ENCODE measurements at regions not wholly inside any gene's neighbourhood (a gene's known extent, or its start where the extent isn't known, plus 50 kb on each side); places are given as distances from the start of the nearest gene placed in this dataset.

- in situ Hi-C loops (cut with HindIII; ENCODE audit: low sequenced_read_pairs) = no loop called here
Measured at GRCh38 chr13:104871456-104871855, 1664.0 kb downstream of the EFNB2 start.

GRCh38 chr13:104869501-104869900, 1666.0 kb downstream of the EFNB2 start:
- in situ Hi-C loops (cut with HindIII; ENCODE audit: low sequenced_read_pairs) = no loop called here

- in situ Hi-C loops (cut with HindIII; ENCODE audit: low sequenced_read_pairs) = no loop called here
Measured at GRCh38 chr13:104868806-104869205, 1666.7 kb downstream of the EFNB2 start.

GRCh38 chr13:104855581-104855980, 1679.9 kb downstream of the EFNB2 start:
- in situ Hi-C loops (cut with HindIII; ENCODE audit: low sequenced_read_pairs) = no loop called here

- in situ Hi-C loops (cut with HindIII; ENCODE audit: low sequenced_read_pairs) = no loop called here
Measured at GRCh38 chr13:104854698-104855097, 1680.8 kb downstream of the EFNB2 start.

GRCh38 chr13:104854007-104854406, 1681.5 kb downstream of the EFNB2 start:
- in situ Hi-C loops (cut with HindIII; ENCODE audit: low sequenced_read_pairs) = no loop called here

- in situ Hi-C loops (cut with HindIII; ENCODE audit: low sequenced_read_pairs) = no loop called here
Measured at GRCh38 chr13:104847922-104848321, 1687.5 kb downstream of the EFNB2 start.

GRCh38 chr13:104843401-104843800, 1692.1 kb downstream of the EFNB2 start:
- in situ Hi-C loops (cut with HindIII; ENCODE audit: low sequenced_read_pairs) = no loop called here

GRCh38 chr13:104841110-104841509, 1694.4 kb downstream of the EFNB2 start:
- in situ Hi-C loops (cut with HindIII; ENCODE audit: low sequenced_read_pairs) = no loop called here

- in situ Hi-C loops (cut with HindIII; ENCODE audit: low sequenced_read_pairs) = no loop called here
Measured at GRCh38 chr13:104837756-104838155, 1697.7 kb downstream of the EFNB2 start.

GRCh38 chr13:104833221-104833620, 1702.2 kb downstream of the EFNB2 start:
- in situ Hi-C loops (cut with HindIII; ENCODE audit: low sequenced_read_pairs) = no loop called here

- in situ Hi-C loops (cut with HindIII; ENCODE audit: low sequenced_read_pairs) = no loop called here
Measured at GRCh38 chr13:104832231-104832630, 1703.2 kb downstream of the EFNB2 start.

- in situ Hi-C loops (cut with HindIII; ENCODE audit: low sequenced_read_pairs) = no loop called here
Measured at GRCh38 chr13:104831831-104832230, 1703.6 kb downstream of the EFNB2 start.

- in situ Hi-C loops (cut with HindIII; ENCODE audit: low sequenced_read_pairs) = no loop called here
Measured at GRCh38 chr13:104823709-104824108, 1711.8 kb downstream of the EFNB2 start.

GRCh38 chr13:104823071-104823470, 1712.4 kb downstream of the EFNB2 start:
- in situ Hi-C loops (cut with HindIII; ENCODE audit: low sequenced_read_pairs) = no loop called here

GRCh38 chr13:104817271-104817670, 1718.2 kb downstream of the EFNB2 start:
- in situ Hi-C loops (cut with HindIII; ENCODE audit: low sequenced_read_pairs) = no loop called here

- in situ Hi-C loops (cut with HindIII; ENCODE audit: low sequenced_read_pairs) = no loop called here
Measured at GRCh38 chr13:104816726-104817125, 1718.7 kb downstream of the EFNB2 start.

- in situ Hi-C loops (cut with HindIII; ENCODE audit: low sequenced_read_pairs) = no loop called here
Measured at GRCh38 chr13:104810242-104810641, 1725.2 kb downstream of the EFNB2 start.

GRCh38 chr13:104809483-104809882, 1726.0 kb downstream of the EFNB2 start:
- in situ Hi-C loops (cut with HindIII; ENCODE audit: low sequenced_read_pairs) = no loop called here

- in situ Hi-C loops (cut with HindIII; ENCODE audit: low sequenced_read_pairs) = no loop called here
Measured at GRCh38 chr13:104805346-104805745, 1730.1 kb downstream of the EFNB2 start.

- in situ Hi-C loops (cut with HindIII; ENCODE audit: low sequenced_read_pairs) = no loop called here
Measured at GRCh38 chr13:104799152-104799551, 1732.9 kb upstream of the SLC10A2 start.

GRCh38 chr13:104798486-104798885, 1732.3 kb upstream of the SLC10A2 start:
- in situ Hi-C loops (cut with HindIII; ENCODE audit: low sequenced_read_pairs) = no loop called here

GRCh38 chr13:104796581-104796980, 1730.4 kb upstream of the SLC10A2 start:
- in situ Hi-C loops (cut with HindIII; ENCODE audit: low sequenced_read_pairs) = no loop called here

GRCh38 chr13:104785952-104786351, 1719.7 kb upstream of the SLC10A2 start:
- in situ Hi-C loops (cut with HindIII; ENCODE audit: low sequenced_read_pairs) = no loop called here

Measured in DLD1 (cell line).